IPS-11a (cell line): ENCODE measurements at regions not wholly inside any gene's neighbourhood (a gene's known extent, or its start where the extent isn't known, plus 50 kb on each side); places are given as distances from the start of the nearest gene placed in this dataset.
"Not testable (repeated sequence)": the region's sequence is repeated elsewhere in the genome, so short reads cannot be mapped to it uniquely, and the experiment has no call there.

Experiments
- H3K4me3 ChIP-seq: one replicate; pipeline ENCODE4 v1.5.1; 2013; ENCODE audit warnings: low read depth, low read length, control low read depth

DNA sequence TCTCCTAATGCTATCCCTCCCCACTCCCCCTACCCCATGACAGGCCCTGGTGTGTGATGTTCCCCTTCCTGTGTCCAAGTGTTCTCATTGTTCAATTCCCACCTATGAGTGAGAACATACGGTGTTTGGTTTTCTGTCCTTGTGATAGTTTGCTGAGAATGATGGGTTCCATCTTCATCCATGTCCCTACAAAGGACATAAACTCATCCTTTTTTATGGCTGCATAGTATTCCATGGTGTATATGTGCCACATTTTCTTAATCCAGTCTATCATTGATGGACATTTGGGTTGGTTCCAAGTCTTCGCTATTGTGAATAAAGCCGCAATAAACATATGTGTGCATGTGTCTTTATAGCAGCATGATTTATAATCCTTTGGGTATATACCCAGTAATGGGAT, 227.5 kb upstream of the PRDM1 start:
- H3K4me3 ChIP-seq = not testable (repeated sequence)

DNA sequence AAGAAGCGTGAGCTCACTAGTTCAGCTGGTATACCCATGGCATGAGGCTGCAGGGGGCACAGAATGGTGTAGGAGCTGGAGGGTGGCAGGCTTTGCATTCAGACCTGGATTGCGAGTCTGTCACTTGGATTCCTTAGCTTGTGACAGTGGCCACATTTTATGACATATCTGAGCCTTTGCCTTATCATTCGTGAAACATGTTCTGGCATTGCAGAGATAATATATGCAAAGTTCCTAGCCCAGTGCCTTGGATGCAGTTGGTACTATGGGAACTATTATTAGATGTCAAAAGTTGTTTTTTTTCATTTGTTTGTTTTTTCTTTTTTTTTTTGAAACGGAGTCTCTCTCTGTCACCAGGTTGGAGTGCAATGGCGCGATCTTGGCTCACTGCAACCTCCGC, 230.7 kb upstream of the PRDM1 start:
- no peak overlapping the region for H3K4me3 ChIP-seq

DNA sequence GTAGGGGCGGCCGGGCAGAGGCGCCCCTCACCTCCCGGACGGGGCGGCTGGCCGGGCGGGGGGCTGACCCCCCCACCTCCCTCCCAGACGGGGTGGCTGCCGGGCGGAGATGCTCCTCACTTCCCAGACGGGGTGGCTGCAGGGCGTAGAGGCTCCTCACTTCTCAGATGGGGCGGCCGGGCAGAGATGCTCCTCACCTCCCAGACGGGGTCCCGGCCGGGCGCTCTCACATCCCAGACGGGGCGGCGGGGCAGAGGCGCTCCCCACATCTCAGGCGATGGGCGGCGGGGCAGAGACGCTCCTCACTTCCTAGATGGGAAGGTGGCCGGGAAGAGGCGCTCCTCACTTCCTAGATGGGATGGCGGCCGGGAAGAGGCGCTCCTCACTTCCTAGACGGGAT, 232.2 kb upstream of the PRDM1 start:
- H3K4me3 ChIP-seq = not testable (repeated sequence)

DNA sequence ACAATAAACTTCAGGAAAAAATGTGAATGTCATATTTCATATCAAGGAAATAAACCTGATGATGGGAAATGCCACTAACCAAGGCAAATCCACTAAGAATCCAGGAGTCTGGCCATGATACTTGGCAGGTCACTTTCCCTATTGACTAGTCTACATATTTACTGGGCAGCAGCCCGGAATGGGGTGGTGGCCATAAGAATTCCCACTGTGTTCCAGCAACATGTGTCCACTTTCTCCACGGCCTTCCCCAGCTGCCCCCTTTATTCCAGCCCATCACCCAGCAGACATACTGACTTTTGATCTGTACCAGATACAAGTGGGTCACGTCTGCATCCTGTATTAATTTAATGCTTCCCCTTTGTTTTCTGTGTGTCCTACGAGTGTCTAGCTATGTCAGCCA, 234.5 kb upstream of the PRDM1 start:
- no peak overlapping the region for H3K4me3 ChIP-seq

DNA sequence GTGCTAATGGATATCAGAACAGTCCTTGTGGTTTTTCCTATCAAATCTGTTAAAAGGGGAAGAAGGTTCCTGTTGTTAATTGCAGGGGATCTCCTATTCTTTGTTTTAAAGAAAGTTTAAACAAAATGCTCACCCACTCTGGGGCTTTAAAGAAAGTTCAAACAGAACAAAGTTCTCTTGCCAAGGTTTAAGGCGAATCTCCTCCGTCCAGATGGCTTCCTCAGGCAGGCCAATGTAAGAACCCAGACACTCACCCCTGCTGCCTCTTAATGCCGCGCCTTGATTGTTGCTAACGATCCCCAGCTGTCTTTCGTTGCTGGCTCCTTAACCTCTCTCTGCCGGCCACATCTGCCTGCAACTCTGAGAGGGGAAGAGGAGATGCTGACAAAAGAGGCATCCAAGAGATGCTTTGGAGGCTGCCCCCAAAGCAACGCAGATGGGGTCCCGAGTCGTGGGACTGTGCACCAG, 235.0 kb upstream of the PRDM1 start:
- H3K4me3 ChIP-seq = no peak overlapping the region

DNA sequence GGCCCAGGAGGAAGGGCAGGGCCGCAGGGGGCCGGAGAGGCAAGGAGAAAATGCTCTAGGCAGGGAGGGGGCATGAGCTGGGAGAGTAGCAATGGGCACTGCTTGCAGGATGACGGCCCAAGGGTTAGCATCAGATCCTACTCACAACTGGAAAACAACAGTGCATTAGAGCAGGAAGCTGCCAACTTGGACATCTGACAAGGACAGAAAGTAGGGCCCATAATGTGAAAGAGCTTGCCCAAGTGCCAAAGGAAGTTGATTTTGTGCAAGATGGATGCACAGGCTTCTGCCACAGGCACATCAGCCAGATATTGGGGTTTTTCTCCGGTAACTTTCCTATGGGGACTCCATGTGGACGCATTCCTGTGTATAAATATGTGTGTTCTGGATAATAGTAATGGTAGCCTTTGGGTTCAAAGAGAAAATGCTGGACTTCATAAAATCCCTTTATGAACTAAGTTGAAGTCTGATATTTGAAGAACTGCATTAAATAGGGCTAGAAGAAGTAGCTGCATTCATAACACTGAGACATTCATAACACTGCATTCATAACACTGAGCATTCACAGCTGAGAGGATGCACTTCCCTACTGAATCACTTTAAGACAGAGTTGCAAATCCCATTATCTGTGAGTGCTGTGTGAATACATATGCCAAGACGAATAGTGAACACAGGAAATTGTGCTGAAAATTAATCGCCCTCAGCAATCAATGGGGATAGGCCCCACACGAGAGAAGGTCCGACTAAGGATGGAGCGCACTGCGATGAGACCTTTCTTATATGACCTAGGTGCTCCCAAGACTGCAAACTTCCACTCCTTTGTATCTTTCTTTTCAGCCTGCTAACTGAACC, 235.6 kb upstream of the PRDM1 start:
- no peak overlapping the region for H3K4me3 ChIP-seq

DNA sequence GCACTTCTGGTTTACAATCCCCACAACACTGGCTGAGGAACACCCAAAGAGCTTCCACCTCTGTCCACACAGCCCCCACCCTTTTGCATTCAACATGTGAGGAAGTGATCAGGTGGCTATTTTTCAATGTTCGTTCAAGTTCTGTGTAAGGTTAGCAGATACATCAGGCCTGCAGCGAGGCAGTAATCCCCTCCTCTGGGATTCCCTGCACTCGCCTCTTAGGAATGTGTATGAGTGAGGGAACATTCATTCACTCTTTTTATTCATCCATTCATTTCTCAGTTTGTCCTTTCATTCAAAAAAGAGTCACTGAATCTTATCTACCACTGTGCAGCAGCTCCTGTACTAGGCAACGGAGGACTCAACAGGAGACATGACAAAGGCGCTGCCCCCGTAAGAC, 236.4 kb upstream of the PRDM1 start:
- no peak overlapping the region for H3K4me3 ChIP-seq

DNA sequence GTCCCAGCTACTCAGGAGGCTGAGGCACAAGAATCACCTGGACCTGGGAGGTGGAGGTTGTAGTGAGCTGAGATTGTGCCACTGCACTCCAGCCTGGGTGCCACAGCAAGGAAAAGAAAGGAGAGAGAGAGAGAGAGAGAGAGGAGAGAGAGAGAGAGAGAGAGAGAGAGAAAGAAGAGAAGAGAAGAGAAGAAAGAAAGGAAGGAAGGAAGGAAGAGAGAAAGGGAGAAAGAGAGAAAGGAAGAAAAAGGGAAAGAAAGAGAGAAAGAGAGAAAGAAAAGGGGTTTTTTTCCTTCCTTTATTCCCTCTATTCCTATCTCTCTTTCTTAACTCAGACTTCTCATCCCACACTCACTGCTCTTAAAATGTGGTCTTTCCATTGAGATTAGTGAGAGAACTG, 238.7 kb upstream of the PRDM1 start:
- no peak overlapping the region for H3K4me3 ChIP-seq

DNA sequence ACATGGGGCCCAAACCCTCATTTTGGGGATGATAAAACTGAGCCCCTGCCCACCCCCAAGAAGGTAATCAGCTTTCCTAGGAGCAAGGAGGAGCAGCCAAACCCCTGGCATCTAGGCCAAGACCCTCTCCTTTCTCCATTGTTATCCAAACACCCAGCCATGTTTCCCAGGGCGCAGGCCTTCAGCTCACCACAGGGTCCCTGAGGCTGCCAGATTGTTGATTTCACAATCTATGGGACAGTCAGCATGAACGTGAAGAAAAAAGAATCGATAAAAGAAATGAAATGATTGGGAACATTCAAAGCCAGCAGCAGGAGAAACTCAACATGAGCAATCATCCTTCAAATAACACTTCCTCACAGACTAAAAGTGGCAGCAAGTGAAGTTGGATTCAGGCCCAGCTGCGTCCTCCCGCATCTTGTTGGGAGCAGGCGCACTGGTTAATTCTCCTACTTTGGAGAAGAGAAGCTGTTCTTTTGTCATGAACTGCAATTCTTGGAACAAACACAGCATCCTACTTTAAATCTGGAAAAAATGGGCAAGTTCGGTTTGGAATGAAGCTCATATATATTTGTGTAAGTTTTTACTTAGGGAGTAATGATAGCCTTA, 241.8 kb upstream of the PRDM1 start:
- H3K4me3 ChIP-seq = no peak overlapping the region

DNA sequence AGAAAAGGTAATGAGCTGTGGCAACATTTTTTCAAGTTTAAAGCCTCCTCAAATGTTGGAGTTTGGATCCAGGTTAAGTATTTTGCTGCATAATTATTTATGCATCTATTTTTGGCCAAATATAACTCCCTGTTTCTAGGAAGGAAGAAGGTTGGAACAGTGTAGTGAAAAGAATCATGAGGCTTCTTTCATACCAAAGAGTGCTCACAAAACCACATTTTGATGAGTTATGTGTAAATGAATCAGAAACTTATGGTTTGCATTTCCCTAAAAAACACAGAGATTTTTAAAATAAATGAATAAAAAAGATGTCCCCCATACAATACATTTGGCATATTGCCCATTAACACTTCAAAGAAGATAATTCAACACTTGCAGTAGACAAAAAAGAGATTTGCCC, 246.9 kb upstream of the PRDM1 start:
- no peak overlapping the region for H3K4me3 ChIP-seq

DNA sequence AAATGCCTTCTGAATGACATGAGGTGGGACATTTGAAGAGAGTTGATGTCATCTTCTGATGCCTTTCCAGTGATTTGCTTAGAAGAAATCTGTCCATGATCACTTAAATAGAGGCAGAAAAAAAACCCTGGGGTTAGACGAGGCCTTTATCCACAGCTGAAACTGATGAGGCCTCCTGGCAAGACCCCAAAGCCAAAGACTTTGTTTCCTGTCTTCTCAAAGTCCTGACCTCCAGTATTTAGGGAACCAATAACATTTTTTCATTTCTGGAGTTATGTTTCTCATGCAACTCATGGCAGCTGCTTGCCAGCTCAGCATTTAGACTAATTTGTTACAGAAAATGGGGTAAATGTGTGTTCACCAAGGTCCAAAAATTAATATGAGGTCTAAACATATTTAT, 248.0 kb upstream of the PRDM1 start:
- H3K4me3 ChIP-seq = no peak overlapping the region

DNA sequence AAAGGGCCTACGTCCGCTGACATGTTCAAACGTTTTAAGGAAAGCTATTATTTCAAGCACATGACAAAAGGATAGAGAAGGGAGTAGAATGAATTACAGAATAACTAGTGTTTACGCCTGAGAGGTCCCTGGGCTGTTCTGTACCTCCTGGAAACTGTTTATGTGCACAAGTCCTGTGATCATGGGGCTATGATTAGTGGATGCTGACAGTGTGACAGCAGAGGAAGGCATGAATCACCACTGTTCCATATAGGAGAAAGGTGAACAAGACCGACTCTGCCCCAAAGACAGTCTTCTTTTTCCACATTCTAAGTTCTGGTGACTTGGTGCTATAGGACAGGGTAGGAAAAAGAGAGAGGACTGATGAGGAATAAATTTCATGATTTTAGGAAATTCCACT, 249.2 kb upstream of the PRDM1 start:
- no peak overlapping the region for H3K4me3 ChIP-seq

DNA sequence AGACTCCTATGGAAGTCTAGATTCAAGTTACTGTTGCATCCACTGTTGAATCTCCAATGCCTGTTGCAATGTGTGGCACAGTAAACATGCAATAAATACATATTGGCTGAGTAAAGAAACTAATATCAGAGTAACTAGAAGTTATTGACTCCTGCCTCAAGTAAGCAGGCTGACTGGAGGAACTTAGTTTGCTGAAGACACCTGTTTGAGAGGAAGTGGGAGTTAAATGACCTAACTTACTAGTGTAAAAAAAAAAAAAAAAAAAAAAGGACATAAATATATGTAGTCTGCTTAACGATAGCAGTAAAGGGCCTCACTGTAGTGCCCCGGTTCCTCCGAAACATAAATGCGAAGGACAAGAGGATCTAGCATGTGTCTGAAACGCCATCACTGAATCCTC, 249.8 kb upstream of the PRDM1 start:
- H3K4me3 ChIP-seq = no peak overlapping the region

DNA sequence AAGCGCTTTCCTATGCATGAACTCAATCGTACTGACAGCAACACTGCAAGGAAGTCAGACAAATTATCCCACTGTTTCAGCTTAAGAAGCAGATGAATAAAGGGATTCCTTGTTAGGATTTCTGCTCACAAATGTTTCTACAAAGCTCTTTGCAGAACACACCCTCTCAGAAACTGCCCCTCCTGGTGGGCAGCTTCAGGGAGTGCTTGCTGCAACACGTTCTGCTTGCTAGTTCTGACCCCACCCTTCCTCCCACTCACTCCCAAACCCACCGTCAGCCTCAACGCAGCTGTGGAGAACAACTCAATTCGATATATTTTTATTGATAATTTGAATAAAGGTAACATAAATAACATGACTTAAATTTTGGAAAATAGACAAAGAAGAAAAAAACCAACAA, 250.8 kb upstream of the PRDM1 start:
- no peak overlapping the region for H3K4me3 ChIP-seq

DNA sequence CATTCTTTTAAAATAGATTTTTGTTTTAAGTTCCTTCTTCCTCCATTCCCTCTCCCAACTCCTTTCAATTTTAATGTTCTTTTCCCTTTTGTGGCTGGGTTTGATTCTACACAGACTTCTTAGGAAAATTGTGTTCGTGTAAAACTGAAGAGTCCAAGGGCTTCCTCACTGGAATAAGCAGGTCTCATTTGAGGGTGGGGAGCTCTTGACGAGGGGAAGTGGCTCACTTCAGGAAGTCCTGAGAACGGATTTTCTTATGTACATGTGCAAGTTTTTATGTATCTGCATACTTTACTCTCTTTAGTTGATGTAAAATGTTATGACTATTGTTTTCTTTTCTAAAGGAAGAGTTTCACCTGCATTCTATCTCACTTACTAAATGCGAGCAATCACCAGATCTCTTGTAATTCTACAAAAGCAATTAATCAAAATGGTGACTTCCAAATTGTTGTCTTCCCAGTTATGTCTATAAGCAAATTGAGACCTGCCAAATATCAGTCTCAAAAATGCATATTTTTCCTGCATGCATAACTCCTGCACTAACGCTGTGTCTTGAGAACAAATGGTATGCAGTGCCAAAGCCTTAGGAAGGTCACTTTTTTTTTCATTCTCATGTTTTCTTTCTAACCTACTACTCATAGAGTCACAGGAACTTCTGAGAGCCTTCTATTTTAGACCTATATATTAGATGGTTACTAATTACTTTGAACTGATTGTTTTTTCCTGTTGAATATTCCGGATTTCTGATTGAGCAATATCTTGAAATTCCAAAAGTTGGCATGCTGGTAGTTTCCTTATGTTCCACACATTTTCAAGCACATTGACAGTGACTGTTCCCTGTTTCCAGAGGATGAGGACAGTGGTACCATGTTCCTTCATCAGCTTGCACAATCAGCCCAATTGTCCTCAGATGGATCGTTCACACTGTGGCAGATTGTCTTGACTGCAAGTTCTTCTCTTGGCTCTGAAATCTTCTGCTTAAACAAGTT, 251.9 kb upstream of the PRDM1 start:
- H3K4me3 ChIP-seq = no peak overlapping the region

DNA sequence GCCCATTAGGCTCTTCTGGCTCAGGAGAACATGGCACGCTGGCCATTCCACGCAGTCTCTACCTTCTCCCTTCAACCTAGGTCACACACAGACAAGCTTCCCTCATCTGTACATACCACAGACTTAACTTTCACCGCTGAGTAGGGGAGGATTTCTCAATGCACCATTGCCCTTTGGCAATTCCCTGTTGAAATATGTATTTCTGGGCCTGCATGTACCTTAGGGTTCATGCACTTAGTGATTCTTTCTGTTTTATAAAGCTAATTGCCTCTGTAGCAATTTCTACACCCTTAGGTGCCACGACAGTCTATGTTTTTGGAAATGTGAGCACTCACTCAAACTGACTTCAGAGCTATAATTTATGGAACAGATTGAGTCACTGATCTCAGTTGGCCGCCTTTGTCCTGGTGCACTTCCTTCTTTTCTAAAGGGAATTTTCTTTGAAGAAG, 253.8 kb upstream of the PRDM1 start:
- no peak overlapping the region for H3K4me3 ChIP-seq

DNA sequence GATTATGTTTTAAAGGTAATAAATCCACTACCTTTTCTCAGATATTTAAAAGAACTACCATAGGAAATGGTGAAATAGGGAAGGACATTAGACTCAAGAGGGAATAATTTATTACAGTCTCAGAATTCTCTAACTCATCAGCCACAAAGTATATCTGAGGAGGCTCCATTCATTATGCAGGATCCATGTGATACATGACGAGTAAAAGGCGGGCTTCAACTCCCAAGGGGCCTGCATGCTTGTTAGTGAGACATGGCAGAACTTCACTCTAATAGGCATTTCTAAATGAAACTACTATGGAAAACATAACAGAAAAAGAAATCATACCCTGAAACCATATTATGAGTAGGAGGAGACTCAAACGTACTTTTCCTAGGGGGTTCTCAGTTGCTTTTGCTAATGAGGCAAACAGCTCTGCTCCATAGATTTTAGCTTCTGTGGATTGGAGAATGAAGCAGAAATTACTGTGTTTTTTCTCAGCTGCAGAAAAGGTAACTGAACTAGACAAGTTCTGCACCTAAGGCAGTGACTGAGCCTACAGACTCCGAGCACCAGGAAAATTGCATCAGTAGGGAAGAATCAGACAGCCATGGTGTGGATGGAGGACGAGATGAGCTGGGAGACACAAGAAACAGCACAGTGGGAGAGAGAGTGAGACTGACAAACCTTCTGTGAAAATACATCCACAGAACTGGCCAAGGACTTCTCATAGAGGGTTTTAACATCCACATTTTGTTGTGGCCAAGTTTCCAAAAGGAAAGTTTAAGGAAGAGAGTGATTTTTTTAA, 254.6 kb upstream of the PRDM1 start:
- H3K4me3 ChIP-seq = no peak overlapping the region

DNA sequence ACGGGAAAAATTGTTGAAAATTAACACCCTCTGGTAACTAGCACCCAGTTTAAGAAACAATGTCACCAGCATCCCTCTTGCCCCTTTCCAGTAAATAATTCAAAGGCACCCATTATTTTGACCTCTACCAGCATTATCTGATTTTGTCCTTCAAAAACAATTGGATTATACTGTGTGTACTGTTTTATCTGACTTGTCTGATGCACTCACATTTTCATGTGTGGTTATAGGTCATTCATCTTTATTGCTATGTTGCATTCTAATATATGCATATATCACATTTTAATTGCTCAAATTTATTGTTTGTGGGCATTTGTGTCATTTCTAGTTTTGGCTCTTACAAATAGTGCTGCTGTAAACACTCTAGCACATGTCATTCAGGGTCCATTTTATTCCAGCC, 260.9 kb upstream of the PRDM1 start:
- no peak overlapping the region for H3K4me3 ChIP-seq

DNA sequence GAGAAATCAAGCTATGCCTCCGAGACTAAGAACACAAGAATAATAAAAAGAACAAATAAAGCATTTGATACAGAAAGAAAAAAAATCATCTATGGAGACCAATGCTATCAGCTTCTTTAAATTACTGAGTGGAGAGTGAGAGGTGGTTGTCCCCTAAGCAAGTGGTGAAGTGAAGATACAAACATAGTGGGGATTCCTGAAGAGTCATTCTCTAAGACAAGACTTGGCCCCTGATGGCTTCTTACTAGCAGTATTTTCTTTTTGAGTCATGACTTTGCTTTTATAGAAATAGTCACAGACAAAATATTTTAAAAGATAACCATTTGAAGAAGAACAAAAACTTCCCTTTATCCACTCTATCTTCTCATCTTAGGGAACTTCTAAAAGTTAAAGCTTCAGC, 261.4 kb upstream of the PRDM1 start:
- no peak overlapping the region for H3K4me3 ChIP-seq

DNA sequence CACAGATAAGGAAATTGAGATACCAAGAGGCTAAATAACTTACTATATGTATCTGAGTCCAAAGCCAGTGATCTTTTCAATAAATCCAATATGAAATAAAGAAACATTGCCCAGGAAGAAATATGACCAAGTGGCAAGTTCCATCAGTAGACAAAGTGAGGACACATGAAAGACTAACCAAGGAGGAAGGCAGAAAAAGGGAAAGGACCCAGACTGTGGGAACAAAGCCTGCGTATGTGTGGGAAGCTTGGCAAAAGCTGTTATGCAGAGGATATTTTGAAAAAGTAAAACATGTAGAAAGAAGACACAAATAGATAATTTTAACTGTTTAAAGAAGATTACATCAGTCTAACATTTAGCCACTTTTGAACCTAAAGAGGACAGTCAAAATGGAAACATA, 264.4 kb upstream of the PRDM1 start:
- H3K4me3 ChIP-seq = no peak overlapping the region

DNA sequence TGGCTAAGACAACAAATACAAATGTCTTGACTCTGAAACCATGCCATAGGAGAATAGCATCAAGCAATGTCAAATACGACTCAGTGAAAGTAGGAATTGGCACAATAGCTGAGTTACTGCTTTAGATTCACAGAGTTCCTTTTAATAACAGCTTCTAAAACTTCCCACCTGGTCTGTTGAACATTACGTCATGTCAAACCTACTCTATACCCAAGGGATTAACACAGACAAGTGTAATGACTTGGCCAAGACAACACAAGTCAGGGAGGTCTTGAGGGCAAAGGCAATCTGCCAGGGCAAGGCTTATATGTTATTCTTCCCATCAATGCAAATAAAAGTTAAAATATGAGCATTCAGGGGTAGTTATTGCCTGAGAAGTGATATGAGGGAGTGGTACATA, 265.1 kb upstream of the PRDM1 start:
- no peak overlapping the region for H3K4me3 ChIP-seq
